OCI-LY7 (cell line): ENCODE measurements at regions not wholly inside any gene's neighbourhood (a gene's known extent, or its start where the extent isn't known, plus 50 kb on each side); places are given as distances from the start of the nearest gene placed in this dataset.

Experiments used
- BruUV-seq: library from RNA; stranded (reverse); fragments of 400-500 nt; replicated peaks from 2 replicates; lab custom pipeline; 2021; lab: Mats Ljungman, UMichigan
- CTCF ChIA-PET: fragments of 300-600 bp; sonication (Branson Sonifier 250); formaldehyde crosslinking; loops from one replicate; lab custom pipeline; 2022; ENCODE audit warnings: antibody characterized with exemption; ENCODE audit not compliant: unreplicated experiment; lab: Charles Lee
- POLR2A ChIA-PET: fragments of 300-600 bp; sonication (Branson Sonifier 250); formaldehyde crosslinking; loops from one replicate; lab custom pipeline; 2022; ENCODE audit warnings: antibody characterized with exemption; lab: Charles Lee
- DNase-seq: peaks from one replicate; pipeline ENCODE4 v3.0.0-alpha.2; 2015; ENCODE audit warnings: low spot score
- H2AFZ ChIP-seq: fragments of 200-600 bp; sonication (generic), shearing (Covaris generic); 2 replicates; pipeline ENCODE4 v1.6.1; 2014; ENCODE audit warnings: mild to moderate bottlenecking, antibody characterized with exemption, low read length, moderate library complexity
- H3K27ac ChIP-seq: fragments of 200-600 bp; sonication (generic); 2 replicates; pipeline ENCODE4 v1.5.1; 2014; ENCODE audit warnings: mixed run types, low read depth, mild to moderate bottlenecking, moderate library complexity, low read length, inconsistent platforms; ENCODE audit not compliant: poor library complexity, severe bottlenecking
- H3K36me3 ChIP-seq: fragments of 200-600 bp; sonication (generic); 2 replicates; pipeline ENCODE4 v1.6.1; 2014; ENCODE audit warnings: mild to moderate bottlenecking, antibody characterized with exemption, low read length, moderate library complexity, mixed read lengths; ENCODE audit not compliant: insufficient read depth
- H3K4me1 ChIP-seq: fragments of 200-600 bp; sonication (generic); 2 replicates; pipeline ENCODE4 v1.5.1; 2014; ENCODE audit warnings: mild to moderate bottlenecking, low read length; ENCODE audit not compliant: insufficient read depth, poor library complexity, severe bottlenecking
- H3K4me2 ChIP-seq: fragments of 200-600 bp; sonication (generic); 2 replicates; pipeline ENCODE4 v1.6.1; 2014; ENCODE audit warnings: mild to moderate bottlenecking, low read length
- H3K4me3 ChIP-seq: fragments of 200-600 bp; sonication (generic); 2 replicates; pipeline ENCODE4 v1.5.1; 2014; ENCODE audit warnings: mild to moderate bottlenecking, low read depth, low read length; ENCODE audit not compliant: poor library complexity, severe bottlenecking
- H3K79me2 ChIP-seq: fragments of 200-600 bp; sonication (generic); 2 replicates; pipeline ENCODE4 v1.6.1; 2016; ENCODE audit warnings: low read depth, mild to moderate bottlenecking, low read length, moderate library complexity, mixed read lengths; ENCODE audit not compliant: insufficient read depth
- H3K9me2 ChIP-seq: fragments of 200-600 bp; sonication (generic); 2 replicates; pipeline ENCODE4 v1.6.1; 2016; ENCODE audit warnings: mild to moderate bottlenecking, low read length, mixed read lengths; ENCODE audit not compliant: insufficient read depth
- H3K9me3 ChIP-seq: fragments of 200-600 bp; sonication (generic); 2 replicates; pipeline ENCODE4 v1.6.1; 2014; ENCODE audit warnings: mild to moderate bottlenecking, mixed run types, low read length, mixed read lengths
- H4K20me1 ChIP-seq: fragments of 200-600 bp; sonication (generic); 2 replicates; pipeline ENCODE4 v1.6.1; 2014; ENCODE audit warnings: mild to moderate bottlenecking, antibody characterized with exemption, low read length, moderate library complexity, mixed read lengths; ENCODE audit not compliant: insufficient read depth
- EZH2phosphoT487 ChIP-seq: fragments of 200-600 bp; sonication (generic); IDR thresholded peaks from 2 replicates; pipeline ENCODE4 v1.6.1; 2018; ENCODE audit warnings: low read depth, borderline replicate concordance, mild to moderate bottlenecking, mixed run types, antibody characterized with exemption, low read length, moderate library complexity, mixed read lengths
- intact Hi-C: fragments of 100-400 bp; cut with micrococcal nuclease; formaldehyde crosslinking; loops from one replicate; pipeline ENCODE4 v1.10.0; 2022; ENCODE audit not compliant: unreplicated experiment
- TF ChIP-seq, protein P1 (sequence below): fragments of 200-600 bp; sonication (generic); conservative IDR thresholded peaks from 2 replicates; pipeline ENCODE4 v1.5.1; 2014; ENCODE audit warnings: mild to moderate bottlenecking, antibody characterized with exemption, low read length, moderate library complexity, mixed read lengths

DNA sequence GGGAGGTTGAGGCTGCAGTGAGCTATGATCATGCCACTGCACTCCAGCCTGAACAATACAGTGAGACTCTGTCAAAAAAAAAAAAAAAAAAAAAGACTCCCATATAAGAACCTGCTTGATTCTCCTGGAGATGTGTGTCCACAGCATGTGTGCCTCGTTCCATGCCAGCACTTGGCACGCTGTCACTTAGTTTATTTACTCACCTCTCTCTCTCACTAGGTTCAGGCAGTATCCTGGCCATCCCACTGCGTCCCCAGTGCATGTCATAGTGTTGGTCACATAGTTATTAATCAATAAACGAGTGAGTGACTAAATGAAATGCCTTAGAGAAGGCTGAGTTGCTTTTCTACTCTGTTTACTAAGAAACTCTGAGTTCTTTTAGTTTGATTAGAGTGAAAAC is 79.1 kb upstream of the GPR12 start:
- Histone ChIP-seq H3K4me1 (no peaks in the 10 kb centered on the region), H3K4me2 (no peak overlapping the region), H3K4me3 (no peak overlapping the region), H3K36me3 (no peaks in the 10 kb centered on the region), H3K79me2 (no peaks in the 10 kb centered on the region), H3K27ac (no peak overlapping the region), H4K20me1 (no peaks in the 10 kb centered on the region), H3K9me3 (no peaks in the 10 kb centered on the region), H2AFZ (no peak overlapping the region), H3K9me2 (no peaks in the 10 kb centered on the region)
- POLR2A ChIA-PET: interaction anchor here (0.6 to 0.7 kb wide), 3 partner anchors 10 to 726 kb away, joined by 3 to 4 read pairs (median 4); no protein-coding TSS in a partner anchor
- no TSS peak for BruUV-seq
- TF ChIP-seq, protein P1, sequence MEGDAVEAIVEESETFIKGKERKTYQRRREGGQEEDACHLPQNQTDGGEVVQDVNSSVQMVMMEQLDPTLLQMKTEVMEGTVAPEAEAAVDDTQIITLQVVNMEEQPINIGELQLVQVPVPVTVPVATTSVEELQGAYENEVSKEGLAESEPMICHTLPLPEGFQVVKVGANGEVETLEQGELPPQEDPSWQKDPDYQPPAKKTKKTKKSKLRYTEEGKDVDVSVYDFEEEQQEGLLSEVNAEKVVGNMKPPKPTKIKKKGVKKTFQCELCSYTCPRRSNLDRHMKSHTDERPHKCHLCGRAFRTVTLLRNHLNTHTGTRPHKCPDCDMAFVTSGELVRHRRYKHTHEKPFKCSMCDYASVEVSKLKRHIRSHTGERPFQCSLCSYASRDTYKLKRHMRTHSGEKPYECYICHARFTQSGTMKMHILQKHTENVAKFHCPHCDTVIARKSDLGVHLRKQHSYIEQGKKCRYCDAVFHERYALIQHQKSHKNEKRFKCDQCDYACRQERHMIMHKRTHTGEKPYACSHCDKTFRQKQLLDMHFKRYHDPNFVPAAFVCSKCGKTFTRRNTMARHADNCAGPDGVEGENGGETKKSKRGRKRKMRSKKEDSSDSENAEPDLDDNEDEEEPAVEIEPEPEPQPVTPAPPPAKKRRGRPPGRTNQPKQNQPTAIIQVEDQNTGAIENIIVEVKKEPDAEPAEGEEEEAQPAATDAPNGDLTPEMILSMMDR: no peak
- no peak for TF ChIP-seq EZH2phosphoT487
- CTCF ChIA-PET: no interaction called here
- DNase-seq: no peak
- intact Hi-C loops: no loop called here

DNA sequence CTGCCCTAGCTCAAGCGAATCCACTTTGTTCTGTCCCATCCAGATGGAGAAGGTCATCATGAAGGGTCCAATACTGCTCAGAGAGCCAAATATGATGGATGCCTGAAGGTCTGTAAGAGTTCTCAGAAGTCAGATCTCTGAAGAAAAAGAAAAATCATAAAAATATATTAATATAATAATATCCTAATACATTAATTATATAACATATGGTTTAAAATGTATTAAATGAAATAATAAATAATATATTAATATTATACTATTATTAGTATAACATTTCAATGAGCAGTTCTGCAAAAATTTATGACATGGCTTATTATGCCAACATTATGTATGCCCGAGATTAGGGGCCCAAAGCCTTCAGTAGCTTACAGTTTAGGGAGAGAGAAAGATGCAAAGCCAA is 78.2 kb upstream of the GPR12 start:
- Histone ChIP-seq H3K4me3 (no peak overlapping the region), H3K4me2 (no peak overlapping the region), H3K9me2 (no peaks in the 10 kb centered on the region), H2AFZ (no peak overlapping the region), H3K27ac (no peak overlapping the region), H4K20me1 (no peaks in the 10 kb centered on the region), H3K36me3 (no peaks in the 10 kb centered on the region), H3K79me2 (no peaks in the 10 kb centered on the region), H3K4me1 (no peaks in the 10 kb centered on the region), H3K9me3 (no peaks in the 10 kb centered on the region)
- no peak for TF ChIP-seq EZH2phosphoT487
- intact Hi-C loops: no loop called here
- ChIA-PET POLR2A (interaction anchor here (0.6 kb wide), 1 partner anchor 100 kb away, joined by 3 read pairs; no protein-coding TSS in a partner anchor), CTCF (no interaction called here)
- DNase-seq: no peak
- no TSS peak for BruUV-seq

DNA sequence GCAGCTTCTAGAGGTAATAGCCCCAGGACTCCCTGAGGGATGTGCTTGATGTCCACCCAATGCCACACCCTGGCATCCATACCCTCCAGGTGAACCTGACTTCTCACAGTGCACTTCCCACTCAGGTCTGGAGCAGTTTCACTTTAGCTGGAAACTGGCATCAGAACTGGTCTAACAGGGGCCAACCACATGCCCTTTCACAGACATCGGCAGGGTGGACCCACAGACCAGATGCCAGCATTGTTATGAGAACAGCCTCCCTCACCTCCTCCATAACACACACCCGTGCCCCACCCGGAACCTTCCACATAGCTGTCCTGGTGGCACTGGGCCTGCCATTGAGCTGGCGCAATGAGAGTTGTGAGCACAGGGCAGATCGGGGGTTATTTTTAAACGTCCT is 77.4 kb upstream of the GPR12 start:
- no peak overlapping the region for H2AFZ ChIP-seq
- no peak overlapping the region for H3K4me3 ChIP-seq
- intact Hi-C loops: no loop called here
- no TSS peak for BruUV-seq
- POLR2A ChIA-PET: no interaction called here
- H3K27ac ChIP-seq: no peak overlapping the region
- TF ChIP-seq, protein P1: no peak
- no peak for TF ChIP-seq EZH2phosphoT487
- H3K9me3 ChIP-seq: no peaks in the 10 kb centered on the region
- H3K36me3 ChIP-seq: no peaks in the 10 kb centered on the region
- no peaks in the 10 kb centered on the region for H3K79me2 ChIP-seq
- no peaks in the 10 kb centered on the region for H3K9me2 ChIP-seq
- H4K20me1 ChIP-seq: no peaks in the 10 kb centered on the region
- CTCF ChIA-PET: interaction anchor here (0.5 kb wide), 1 partner anchor 1726 kb away, joined by 3 read pairs; no protein-coding TSS in a partner anchor
- no peak for DNase-seq
- no peaks in the 10 kb centered on the region for H3K4me1 ChIP-seq
- H3K4me2 ChIP-seq: no peak overlapping the region
